Stimulated activated CD4-positive, alpha-beta T cell treated with anti-CD3 and anti-CD28 coated beads, Interleukin-4, amount 100 ng/mL, for 24 hours (primary cell): ENCODE measurements at regions not wholly inside any gene's neighbourhood (a gene's known extent, or its start where the extent isn't known, plus 50 kb on each side); places are given as distances from the start of the nearest gene placed in this dataset.

Source experiments
- DNase-seq: peaks from one replicate; pipeline ENCODE4 v3.0.0-alpha.2; 2020

DNA sequence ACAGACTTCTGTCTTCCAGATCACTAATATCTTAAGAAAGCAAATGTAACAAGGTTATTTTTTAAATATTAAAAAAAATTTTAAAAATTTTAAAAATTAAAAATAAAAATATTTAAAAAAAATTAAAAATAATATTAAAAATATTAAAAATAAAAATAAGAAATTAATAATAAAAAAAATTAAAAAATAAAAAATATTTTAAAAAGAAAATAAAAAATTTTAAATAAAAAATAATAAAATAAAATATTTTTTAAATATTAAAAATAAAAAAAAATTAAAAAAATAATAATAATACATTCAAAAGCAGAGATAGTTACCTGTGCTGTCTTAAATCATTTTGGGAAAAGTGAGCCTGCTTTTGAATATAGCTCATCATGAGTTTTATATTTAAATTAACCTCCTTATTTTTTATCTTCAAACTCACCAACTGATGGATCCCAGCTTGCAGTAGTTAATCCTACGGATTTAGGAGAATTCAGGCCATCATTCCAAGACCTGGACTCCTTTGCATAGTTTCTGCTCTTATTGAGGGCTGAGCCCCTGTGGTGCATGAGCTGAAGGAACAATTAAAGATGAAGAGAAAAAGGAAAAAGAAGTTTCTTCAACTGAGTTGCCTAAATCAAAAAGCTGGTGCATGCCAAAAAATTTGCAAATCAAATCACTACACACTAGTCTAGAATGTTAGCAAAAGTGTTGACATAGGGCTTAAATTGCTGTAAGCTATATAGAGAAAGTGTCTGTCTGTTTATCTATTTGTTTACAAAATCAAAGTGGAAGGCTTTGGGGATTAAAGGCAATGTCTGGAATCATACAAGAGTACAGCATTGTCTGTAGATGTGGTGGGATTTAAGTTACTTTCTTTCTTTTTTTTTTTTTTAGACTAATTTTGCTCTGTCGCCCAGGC, 50.5 kb upstream of the ZNF438 start:
- DNase-seq, result no peak

DNA sequence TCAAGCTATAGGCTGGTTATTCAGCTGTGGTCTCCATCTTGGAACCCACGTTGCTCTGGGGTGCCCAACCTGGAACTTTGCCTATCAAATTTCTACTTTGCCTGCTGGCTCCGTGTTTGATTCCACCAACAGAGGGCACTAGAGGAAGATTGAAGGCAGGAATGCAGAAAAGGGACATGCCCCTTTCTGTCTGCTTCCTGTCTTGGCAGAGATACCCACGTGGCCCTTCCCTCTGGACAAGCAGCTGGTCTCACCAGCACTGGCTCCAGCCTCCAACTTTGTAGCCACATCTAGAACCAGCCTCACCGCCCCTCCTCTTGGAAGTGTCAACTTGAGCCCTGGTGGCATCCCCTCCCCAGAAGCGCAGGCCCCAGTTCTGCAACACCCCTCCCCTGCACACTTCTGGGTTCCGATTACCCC, 52.1 kb upstream of the ZNF438 start:
- DNase-seq, result peak; percentile 75

DNA sequence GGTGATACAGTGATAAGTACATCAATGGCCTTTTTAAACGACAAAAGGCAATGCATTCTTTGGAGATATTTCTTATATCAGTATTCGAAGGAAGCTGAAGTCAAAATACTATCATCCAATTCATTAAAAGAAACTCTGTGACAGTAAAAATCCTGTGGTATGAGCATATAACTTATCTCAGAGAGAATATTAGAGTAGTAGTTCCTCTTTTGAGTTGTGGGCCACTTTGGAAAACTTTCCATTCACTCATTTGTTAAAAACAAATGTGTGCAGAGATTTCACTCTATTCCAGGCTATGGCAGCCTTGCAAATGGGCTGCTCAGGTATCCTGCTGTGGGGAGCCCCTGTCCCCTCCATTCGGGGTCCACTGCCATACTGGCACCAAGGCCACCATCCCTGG, 55.3 kb upstream of the ZNF438 start:
- DNase-seq, result no peak

DNA sequence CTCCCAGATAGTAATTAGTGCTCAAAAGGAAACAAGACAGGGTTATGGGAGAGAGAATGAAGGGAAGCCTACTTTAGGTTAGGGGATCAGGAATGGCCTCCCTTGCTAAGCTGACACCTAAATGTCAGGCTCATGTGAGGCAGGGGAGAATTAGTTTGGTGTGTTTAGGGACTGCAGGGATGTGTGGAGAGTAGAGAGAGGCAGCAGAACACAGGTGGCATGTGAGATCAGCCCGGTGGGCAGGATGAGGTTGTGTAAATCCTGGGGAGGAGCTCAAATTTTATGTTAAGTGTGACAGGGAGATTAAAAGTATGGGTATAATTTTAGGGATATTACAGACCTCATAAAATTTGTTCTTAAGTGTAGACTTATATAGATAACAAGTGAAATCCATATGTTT, 56.2 kb upstream of the ZNF438 start:
- no peak for DNase-seq

DNA sequence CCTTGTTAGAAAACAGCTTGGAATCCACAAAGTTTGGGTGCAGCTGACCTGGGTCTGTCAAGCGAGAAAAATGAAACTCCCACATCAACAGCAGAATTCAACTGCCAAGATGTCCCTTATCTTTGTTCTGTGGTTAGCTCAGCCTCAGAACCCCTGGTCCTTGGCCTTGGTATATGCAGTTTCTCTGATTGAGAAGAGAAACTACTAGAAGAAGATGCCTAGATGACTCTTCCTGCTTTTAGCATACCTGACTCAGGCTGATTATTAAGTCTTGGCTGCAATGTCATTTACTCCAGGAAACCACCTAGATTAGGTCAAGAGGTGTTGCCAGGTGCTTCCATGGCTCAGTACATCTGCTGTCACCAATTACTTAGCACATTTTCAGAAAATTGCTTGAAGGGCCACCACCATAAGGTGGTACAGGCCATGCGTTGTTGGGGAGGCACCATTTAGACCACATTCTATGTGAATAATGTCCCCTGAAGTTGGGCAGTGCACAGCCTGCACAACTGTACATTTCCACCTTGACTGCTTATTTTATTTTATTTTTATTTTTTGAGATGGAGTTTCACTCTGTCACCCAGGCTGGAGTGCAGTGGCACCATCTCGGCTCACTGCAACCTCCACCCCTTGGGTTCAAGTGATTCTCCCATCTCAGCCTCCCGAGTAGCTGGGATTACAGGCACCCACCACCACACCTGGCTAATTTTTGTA, 59.4 kb upstream of the ZNF438 start:
- DNase-seq, result no peak

DNA sequence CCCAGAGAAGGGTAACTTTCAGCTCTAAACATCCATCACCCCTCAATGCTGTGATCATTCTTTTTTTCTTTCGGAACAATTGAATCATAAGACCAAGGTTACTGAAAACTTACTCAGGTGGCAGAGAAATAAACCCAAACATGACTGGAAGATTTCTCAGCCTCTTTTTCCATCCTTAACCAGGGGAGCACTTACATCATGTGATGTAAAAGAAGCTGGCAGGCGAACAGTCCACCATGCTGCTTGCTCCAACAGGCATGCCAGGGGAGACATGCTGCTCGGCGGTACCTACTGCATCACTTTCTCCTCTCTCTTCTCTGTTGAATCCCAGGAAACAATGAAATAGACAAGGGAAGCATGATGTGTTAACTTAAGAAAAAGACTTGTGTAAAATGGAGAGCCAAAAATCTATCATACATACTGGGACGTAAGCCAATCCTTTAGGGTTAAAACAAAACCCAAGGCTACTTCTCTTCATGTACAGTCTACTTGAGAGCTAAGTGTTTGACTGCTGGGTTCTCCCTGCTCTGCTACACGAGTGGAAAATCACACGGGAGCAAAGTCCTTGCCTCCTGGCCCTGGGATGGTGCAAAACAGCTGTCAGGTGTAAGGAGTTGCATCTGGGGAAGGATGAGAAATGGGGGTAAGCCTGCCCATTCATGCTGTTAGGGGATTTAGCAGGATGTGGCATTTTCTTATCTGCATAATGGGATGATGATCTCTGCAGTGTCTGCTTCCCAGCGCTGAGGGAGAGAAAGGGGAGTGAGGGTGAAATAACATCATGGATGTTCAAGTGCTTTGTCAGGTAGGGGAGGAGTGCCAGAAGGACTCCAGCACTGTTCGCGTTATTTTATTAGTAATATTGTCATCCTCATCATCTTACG, 64.3 kb upstream of the ZNF438 start:
- DNase-seq, result no peak

DNA sequence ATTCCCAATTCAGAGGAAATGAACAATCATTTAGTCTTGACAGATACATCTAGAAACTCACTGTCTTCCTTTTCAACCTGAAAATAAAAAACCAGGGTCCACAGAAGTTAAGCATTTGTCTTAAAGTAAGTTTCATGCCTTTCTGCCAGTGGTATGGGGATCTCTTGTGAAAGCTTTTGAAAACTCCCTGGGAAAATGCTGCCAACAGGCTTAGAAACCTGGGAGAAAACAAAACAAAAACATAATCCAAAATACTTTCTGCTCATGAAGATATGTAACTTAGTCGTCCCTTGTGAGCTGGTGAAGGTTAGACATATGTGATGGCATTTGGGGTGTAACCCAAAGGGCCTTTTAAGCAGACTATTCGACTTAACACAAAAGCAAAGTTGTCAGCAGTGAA, 66.4 kb upstream of the ZNF438 start:
- no peak for DNase-seq

DNA sequence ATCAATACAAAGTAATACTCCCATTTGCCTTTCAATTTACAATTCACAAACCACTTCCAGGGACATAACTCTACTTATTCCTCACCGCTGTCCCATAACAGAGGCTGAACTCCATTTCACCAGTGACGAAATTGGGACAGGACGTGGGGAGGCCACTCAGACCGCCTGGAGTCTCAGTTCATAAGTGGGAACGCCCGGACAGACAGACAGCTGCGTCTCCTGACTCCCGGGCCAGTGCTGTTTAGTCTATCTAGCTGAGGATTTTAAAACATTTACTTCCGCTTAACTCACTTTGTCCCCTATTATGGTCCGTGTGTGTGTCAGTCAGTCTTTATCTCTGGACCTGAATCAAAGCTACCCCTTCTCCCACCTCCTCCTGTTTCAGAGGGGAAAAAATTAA, 67.4 kb upstream of the ZNF438 start:
- no peak for DNase-seq

DNA sequence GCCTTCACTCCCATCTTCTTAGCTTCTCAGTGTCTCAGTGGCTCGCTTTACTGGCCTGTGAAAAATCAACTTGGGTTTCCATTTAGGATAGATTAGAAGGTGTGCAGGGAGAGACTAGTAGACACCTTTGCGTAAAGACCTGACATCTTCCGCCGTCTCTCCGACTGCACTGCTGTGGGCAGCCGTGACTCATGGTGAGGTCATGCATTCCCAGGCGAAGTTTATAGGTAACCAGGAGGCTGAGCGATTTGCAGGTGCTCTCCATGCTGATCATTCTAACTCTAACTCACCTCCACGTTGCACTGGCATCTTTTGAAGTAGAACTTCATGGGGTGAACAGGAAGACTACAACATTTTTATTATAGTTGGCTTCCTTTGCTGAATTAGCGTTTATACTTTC, 68.0 kb upstream of the ZNF438 start:
- peak; percentile 49 for DNase-seq

DNA sequence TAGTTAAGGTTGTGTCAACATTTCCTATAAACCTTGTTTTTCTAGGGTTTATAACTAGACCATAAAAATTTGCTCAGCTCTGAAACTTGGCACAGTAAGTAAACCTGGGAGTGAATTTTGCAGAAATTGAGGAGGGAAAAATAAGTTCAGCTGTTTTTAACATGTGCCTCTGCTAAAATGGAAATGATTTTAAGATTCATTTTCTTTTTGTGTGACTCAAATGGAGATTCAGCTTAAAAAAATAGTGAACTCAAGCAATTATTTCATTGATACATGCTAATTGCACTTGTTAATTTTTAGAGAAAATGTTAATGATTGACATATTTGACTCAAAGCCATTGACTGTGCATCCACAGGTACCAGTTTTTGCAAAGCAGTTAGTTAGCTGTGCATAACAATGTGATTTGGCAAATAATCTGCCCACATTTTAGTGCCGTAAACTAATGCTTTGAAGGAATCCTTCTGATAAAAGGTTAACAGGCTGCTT, 68.5 kb upstream of the ZNF438 start:
- DNase-seq, result no peak

DNA sequence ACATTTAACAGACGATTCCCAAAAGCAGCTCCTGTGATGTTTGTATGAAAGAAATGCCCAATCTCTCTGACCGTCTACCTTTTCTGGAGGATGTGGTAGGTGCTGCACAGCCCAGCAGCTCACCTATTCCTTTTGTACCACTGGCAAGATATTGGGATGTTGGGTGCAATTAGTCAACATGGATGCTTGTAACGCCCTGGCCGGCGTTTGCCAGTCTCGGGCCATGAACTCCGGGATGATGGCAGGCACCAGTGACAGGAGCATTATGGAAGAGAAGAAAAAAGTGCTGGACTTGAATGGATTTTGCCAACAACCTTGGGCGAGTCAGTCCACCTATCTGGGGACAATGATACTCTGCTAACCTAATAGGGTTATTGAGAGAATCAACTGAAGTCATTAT, 69.0 kb upstream of the ZNF438 start:
- DNase-seq, result no peak

DNA sequence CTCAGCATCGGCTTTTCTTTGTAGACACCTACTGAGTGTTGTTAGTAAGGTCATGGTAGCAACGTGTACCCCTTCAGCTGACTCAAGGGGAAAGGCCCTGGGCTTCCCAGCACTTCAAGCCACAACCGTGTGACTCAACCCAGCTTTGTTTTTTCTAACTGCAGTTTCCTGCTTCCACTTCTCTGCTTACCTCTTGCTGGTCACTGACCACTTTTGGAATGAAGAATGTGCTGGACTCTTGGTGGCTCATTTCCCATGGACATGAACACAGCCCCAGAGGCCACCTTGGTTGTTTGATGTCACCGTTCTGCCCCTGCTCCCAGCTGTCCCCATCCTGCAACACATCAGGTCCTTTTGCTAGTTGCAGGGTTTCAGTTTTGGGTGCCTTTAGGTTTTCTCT, 69.5 kb upstream of the ZNF438 start:
- DNase-seq, result peak; percentile 78

DNA sequence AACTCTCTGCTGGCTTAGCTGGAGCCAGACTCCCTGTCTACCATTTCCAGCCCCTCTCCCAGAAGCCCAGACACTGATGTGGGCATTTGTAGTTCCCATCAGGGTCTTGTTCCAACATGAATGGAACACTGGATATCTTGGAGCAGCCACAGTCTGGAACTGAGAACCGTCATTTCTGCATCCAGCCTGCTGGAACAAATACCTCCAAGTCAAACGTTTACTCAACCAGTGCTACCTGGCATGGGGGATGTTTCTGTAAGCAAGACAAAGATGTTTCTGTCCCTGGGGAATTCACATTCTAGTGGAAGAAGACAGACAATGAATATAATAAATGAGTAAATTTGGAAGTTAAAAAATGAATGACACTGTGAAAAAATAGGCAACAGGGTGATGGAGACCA, 70.8 kb upstream of the ZNF438 start:
- no peak for DNase-seq

DNA sequence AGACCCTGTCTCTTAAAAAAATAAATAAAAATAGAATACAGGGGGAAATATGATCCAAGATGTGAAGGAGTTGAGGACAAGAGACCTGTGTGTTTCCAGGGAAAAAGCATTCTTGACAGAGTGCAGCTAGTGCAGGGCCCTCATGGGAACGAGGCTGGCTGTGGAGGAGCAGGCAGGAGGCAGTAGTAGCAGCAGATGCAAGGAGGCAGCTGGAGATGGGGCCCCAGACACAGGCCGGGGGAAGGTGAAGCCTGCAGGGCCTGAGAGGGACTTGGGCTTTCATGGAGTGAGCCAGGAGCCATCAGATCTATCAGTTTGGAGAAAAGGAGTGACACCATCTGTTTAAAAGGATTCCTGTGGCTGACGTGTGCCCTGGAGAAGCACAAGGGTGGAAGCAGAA, 71.4 kb upstream of the ZNF438 start:
- DNase-seq, result no peak

DNA sequence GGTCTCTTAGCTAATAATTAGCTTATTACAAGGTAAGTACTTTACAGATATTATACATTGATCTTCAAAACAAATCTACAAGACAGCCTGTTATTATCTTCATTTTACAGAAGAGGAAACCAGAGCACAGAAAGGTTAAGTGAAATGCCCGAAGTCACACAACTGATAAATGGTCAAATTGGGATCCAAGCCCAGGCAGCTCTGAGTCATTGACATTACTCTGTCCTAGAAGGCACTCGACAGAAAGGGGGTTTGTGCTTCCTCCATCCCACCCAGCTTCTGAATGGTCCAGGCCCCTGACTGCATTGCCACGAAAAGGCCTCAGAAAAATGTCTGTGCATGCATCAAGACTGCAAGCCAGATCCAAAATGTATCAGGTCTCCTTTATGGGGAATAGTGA, 81.3 kb upstream of the ZNF438 start:
- no peak for DNase-seq

DNA sequence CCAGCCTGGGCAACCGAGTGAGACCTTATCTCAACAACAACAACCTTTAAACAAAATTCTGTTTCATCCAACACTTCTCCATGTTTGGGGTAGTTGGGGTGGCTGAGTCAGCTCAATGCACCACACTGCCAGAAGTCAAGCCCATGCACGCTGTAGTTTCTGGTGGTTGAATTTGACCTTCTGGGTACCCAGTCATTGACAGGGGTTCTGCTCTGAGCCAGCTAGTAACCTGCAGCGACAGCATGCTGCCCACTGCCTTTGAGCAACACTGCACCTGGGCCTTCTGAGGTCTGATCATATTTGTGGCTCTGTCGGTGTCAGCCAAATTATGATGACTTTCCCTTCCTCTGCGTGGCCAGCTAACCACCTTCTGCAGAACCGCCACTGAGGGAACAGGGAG, 84.6 kb upstream of the ZNF438 start:
- DNase-seq, result no peak

DNA sequence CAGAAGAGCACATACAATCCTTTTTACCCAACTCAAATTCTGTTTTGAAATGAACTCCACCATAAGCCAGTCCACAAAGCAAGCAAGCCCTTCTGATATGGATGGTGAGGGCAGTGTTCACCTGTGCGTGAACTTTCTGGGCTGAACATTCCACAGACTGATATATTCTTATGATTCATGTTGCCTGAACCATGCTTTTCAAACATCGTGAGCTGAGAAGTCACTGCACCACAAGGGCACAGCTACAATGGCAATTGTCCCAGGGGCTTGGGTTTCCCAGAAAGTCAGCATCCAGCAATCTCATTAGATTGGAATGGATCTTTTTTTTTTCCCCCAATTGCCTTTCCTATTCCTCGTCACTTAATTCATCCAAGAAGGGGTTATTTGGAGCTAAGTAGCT, 86.9 kb upstream of the ZNF438 start:
- no peak for DNase-seq

DNA sequence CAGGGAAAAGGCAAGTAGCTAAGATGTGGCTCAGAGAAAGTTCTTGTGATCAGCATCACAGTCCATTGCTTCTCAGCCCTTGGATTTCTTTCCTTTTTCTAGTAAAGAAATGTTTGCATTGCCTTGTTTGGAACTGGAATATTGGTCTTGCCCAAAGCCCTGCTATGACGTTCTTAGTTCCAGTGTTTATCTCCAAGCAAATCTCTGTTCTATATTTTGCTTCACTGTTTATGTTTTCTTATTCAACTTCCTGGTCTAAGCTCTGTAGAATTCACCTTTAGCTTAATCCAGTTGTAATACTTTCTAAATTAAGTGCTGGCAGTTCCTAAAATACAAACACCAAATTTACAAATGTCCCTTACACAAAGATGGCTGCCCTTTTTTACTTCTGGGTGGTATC, 88.7 kb upstream of the ZNF438 start:
- no peak for DNase-seq

DNA sequence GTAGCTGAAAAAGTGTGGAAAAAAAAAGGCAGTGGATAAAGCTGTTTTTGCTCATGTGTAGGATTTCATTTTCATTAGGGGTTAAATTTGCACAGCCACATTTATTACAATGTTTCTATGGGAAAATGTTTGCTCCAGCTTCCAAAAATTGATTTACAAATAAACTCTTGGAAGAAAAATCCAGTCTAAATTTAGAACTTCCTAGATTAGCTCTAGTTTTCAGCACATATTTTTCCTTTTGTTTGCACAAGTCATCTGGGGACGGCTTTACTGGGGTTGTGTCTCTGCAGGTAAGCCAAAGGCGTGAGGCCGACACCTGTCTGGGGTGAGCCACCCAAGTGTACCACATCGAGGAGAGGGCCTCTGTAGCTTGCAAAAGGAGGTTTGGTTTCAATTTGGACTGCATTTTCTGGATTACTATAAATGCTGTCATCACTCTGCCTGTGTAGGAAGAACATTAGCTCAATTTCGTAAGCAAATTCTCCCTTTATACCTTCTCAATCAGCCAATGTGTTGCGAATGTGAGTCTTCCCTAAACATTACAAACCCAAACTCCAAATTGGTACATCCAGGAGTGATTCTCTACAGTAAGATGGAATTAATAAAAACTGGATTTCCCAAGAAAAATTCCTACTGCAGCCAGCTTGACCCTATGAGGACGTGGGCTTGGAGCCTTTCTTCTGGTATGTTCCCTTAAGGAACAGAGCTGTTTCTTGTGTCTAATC, 89.5 kb upstream of the ZNF438 start:
- DNase-seq, result no peak

DNA sequence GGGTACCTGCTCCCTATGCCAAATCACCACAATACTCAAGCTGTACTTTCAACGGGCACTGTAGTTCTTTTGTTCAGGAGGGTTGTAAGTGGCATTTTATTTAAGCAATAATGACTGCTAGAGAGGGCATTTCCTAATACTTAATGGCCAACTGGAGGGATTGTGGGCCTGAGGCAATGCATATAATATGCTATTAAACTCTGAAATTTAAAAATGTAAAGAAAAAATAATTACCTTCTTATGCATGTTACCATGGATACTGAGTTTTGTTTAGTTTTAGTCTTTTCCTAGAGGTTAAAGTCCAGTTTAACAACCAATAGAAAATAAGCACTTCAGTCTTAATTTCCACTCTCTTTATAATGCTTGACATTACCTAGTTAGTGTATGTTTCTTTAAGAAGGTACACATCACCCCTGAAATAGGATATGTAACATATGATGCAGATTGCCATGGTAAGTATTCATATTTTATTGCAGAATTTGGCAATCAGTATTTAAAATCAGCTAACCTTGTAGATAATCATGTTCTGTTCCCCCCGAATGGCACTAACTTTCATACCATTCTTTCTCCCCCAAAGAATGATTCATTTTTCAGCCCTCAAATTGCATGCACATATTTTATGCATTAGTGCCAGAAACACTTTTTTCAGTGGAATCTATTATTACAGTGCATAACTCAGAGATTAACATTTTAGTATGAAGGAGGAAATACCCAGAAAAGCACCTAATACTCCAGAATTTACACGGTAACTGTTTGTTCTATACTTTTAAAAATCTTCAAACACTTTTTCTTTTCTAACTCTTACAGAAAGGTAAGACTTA, 90.3 kb upstream of the ZNF438 start:
- no peak for DNase-seq

DNA sequence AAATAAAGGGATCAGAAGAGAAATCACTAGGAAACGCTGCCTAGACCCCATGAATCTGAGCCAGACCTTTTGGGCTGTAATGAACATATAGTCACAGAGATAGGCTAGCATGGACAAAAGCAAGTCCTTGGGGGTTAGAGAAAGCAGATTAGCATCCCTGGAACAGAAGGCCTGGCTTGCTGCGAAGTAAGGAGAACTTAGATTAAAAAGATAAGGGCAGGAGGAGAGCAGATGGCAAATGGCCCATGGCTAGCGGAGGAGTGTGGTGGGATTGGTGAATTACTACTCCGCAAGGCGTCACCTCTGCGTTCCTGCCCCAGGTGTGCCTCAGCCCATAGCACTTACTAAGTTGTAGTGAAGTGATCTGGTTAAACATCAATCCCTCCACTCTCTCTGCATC, 92.3 kb upstream of the ZNF438 start:
- no peak for DNase-seq

DNA sequence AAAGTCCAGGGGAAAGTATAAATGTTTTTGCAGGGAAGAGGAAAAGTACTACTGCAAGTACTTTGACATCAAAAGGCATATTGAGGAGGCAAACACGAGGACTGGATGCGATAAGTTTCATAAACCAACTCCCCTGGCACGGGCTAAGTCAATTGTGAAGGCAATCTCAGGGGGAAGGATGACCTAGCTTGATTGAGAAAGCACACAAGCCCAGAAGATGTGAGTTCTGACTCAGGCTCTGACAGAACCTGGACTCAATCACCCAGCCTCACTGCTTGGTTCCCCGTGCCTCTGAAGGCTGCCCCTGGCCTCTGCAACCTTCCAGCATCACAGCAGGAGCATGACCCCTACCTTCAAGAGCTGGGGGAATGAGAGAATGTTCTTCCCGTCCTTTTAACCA, 93.2 kb upstream of the ZNF438 start:
- no peak for DNase-seq
